ENCODE measurements at regions not wholly inside any gene's neighbourhood (a gene's known extent, or its start where the extent isn't known, plus 50 kb on each side); places are given as distances from the start of the nearest gene placed in this dataset.

DNA sequence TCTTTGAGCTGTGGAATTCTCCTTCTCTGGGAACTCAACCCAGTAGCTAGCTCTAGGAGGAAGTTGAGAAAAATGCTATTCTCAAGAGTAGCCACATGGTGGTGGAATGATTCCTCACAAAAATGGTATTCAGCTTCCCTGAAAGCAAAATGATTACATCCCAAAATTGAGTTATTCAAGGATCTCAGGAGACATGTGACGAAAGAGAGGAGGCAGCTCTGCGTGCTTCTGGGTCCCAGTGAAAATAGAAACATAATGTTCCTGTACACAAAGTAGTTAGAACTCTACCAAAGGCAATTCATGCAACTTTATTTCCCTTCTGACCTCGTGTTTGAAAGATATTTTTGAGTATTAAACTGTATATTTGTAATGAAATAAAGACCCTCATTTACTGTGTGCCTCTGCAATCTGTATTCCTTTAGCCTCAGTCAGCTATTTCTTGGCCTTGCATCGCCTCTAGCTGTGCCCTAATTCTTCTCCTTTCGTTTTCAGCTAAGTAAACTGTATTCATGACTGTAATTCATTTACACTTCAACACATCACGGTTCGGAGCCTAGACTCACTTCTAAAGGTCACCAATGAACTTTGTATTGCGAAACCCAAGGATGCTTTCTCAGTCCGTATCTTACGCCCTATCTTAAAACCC is 167.3 kb downstream of the FASLG start:
- TF ChIP-seq, protein P1, sequence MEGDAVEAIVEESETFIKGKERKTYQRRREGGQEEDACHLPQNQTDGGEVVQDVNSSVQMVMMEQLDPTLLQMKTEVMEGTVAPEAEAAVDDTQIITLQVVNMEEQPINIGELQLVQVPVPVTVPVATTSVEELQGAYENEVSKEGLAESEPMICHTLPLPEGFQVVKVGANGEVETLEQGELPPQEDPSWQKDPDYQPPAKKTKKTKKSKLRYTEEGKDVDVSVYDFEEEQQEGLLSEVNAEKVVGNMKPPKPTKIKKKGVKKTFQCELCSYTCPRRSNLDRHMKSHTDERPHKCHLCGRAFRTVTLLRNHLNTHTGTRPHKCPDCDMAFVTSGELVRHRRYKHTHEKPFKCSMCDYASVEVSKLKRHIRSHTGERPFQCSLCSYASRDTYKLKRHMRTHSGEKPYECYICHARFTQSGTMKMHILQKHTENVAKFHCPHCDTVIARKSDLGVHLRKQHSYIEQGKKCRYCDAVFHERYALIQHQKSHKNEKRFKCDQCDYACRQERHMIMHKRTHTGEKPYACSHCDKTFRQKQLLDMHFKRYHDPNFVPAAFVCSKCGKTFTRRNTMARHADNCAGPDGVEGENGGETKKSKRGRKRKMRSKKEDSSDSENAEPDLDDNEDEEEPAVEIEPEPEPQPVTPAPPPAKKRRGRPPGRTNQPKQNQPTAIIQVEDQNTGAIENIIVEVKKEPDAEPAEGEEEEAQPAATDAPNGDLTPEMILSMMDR (IDR thresholded peaks at IDR 0.05; ENCODE audit: low read depth, low read length) = peak; percentile 38; the same call in 1 of the 2 replicates
- no peak overlapping the region for H3K4me3 ChIP-seq (ENCODE audit: low read depth, low read length)

DNA sequence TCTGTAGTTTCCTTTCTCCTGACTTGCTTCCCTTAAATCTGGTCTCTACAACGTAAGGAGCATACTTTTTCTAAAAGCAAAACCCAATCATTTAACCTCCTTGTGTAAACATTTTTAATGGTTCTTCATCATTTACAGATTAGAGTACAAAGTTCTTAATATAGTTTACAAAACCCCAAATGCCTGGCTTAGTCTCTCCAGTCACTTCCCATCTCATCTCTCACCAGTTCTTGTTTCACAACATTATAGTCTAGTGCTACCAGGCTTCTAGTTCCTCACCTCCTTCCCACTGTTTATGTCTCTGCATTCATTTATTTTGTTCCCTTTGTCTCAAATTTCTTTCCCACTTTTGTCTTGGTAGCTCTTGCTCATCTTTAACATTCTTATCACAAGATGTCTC is 168.4 kb downstream of the FASLG start:
- TF ChIP-seq, protein P1 (IDR thresholded peaks at IDR 0.05; ENCODE audit: low read depth, low read length) = no peak
- H3K4me3 ChIP-seq (ENCODE audit: low read depth, low read length) = no peak overlapping the region

- TF ChIP-seq, protein P1 (IDR thresholded peaks at IDR 0.05; ENCODE audit: low read depth, low read length) = no peak
Observed at GRCh38 chr1:172827841-172828240, 168.9 kb downstream of the FASLG start.

GRCh38 chr1:172832006-172832725 is 173.3 kb downstream of the FASLG start:
- TF ChIP-seq, protein P1 (IDR thresholded peaks at IDR 0.05; ENCODE audit: low read depth, low read length) = no peak
- H3K4me3 ChIP-seq (ENCODE audit: low read depth, low read length) = no peak overlapping the region

More at GRCh38 chr1:172827841-172828240, 168.9 kb downstream of the FASLG start:
- no peak overlapping the region for H3K4me3 ChIP-seq (ENCODE audit: low read depth, low read length)

DNA sequence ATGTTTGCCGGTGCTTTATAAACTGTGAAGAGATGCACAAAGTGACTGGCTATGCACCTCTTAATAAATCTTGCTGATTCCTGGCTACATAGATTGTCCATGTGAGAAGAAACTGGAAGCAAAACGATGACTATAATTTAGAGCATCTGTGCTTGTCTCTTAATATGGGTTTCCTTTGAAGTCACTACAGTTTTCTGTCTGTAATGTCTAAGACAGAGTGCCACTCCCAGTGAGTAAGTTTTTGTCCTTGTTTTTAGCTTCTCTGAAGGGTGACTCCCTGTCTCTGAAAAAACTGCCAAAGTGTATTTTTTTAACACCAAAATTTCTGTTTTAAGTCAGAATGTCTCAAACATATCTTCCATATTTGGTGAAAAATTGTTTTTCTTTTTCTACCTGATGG is 175.1 kb downstream of the FASLG start:
- TF ChIP-seq, protein P1 (IDR thresholded peaks at IDR 0.05; ENCODE audit: low read depth, low read length) = no peak
- no peak overlapping the region for H3K4me3 ChIP-seq (ENCODE audit: low read depth, low read length)

DNA sequence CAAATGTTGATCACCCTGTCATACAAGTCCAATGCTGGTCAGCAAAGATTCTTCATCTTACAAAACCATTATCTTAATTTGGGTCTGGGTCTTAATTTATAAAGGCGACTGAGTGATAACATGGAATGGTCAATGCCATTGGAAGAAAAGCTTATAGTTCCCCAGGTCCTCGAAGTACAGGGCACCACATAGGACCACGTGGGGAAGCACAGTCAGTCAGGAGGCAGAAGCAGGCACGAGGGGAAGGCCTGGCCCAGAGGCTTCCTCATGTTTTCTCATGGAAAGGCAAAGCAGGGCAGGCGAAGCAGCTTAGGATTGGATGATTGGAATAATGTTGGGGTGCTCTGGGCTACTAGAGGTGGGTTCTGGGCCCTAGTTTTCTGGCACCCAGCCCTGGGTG is 175.7 kb downstream of the FASLG start:
- no peak overlapping the region for H3K4me3 ChIP-seq (ENCODE audit: low read depth, low read length)
- TF ChIP-seq, protein P1 (IDR thresholded peaks at IDR 0.05; ENCODE audit: low read depth, low read length) = no peak

- TF ChIP-seq, protein P1 (IDR thresholded peaks at IDR 0.05; ENCODE audit: low read depth, low read length) = no peak
- H3K4me3 ChIP-seq (ENCODE audit: low read depth, low read length) = no peak overlapping the region
Observed at GRCh38 chr1:172835834-172836233, 176.9 kb downstream of the FASLG start.
